Colonic mucosa (tissue), 4 donors: ENCODE measurements at regions not wholly inside any gene's neighbourhood (a gene's known extent, or its start where the extent isn't known, plus 50 kb on each side); places are given as distances from the start of the nearest gene placed in this dataset.
A peak's percentile ranks its signal among the peaks of the same experiment; 100 is the strongest.
"Not testable (repeated sequence)": the region's sequence is repeated elsewhere in the genome, so short reads cannot be mapped to it uniquely, and the experiment has no call there.

Experiments used
- DNase-seq: peaks from one replicate; pipeline ENCODE4 v3.0.0-alpha.2; 2020
- H3K27ac ChIP-seq: fragments of 200-600 bp; one replicate; pipeline ENCODE4 v1.8.0; 2021
- H3K27me3 ChIP-seq: fragments of 200-600 bp; one replicate; pipeline ENCODE4 v1.8.0; 2021
- H3K36me3 ChIP-seq: fragments of 200-600 bp; one replicate; pipeline ENCODE4 v1.8.0; 2021
- H3K4me1 ChIP-seq: fragments of 200-600 bp; one replicate; pipeline ENCODE4 v1.8.0; 2021; ENCODE audit warnings: mild to moderate bottlenecking
- H3K4me3 ChIP-seq: fragments of 200-600 bp; one replicate; pipeline ENCODE4 v1.8.0; 2021
- H3K9ac ChIP-seq, 2 donors: one replicate each; pipeline ENCODE4 v1.7.0; 2013; ENCODE audit warnings: control low read depth in 2 of 2, low read depth in 2 of 2, low read length in 2 of 2
- H3K9me3 ChIP-seq: fragments of 200-600 bp; one replicate; pipeline ENCODE4 v1.8.0; 2021
- intact Hi-C: fragments of 100-400 bp; cut with DNase I; formaldehyde crosslinking; loops from one replicate; pipeline ENCODE4 v1.14.1; 2022
- TF ChIP-seq, protein P1 (sequence below): fragments of 200-600 bp; IDR thresholded peaks from one replicate; pipeline ENCODE4 v1.8.0; 2022; ENCODE audit warnings: antibody characterized with exemption, mild to moderate bottlenecking
- donor health status: healthy.
- donor health status: DM: no; HTN: no; CAD: no.
- donor health status: DM: no; HTN: no; CAD: no.

DNA sequence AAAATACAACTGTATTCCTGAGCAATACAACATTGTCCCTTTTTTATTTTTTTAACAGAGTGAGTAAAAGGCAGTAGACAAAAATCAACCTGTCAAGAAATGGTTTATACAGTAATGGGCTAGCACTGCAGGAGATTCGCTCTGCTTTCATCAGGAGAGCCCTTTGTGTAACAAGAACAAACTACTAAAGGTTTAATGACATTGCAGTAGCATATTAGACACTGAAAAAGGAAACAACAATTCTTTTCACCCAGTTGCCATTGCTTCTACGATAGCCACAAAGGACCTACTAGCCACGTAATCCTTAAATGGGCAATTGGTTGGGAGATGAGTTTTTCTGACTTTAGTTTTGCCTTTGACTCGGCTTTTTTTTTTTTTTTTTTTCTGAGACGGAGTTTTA is 319.8 kb upstream of the TRPM3 start:
- DNase-seq, result no peak
- Histone ChIP-seq H3K4me1 (no peaks in the 10 kb centered on the region), H3K9me3 (no peaks in the 10 kb centered on the region), H3K27me3 (peaks cover 8% of the 10 kb centered on the region), H3K9ac (no peak overlapping the region), H3K4me3 (no peak overlapping the region), H3K36me3 (no peaks in the 10 kb centered on the region), H3K27ac (no peak overlapping the region)
- TF ChIP-seq, protein P1, sequence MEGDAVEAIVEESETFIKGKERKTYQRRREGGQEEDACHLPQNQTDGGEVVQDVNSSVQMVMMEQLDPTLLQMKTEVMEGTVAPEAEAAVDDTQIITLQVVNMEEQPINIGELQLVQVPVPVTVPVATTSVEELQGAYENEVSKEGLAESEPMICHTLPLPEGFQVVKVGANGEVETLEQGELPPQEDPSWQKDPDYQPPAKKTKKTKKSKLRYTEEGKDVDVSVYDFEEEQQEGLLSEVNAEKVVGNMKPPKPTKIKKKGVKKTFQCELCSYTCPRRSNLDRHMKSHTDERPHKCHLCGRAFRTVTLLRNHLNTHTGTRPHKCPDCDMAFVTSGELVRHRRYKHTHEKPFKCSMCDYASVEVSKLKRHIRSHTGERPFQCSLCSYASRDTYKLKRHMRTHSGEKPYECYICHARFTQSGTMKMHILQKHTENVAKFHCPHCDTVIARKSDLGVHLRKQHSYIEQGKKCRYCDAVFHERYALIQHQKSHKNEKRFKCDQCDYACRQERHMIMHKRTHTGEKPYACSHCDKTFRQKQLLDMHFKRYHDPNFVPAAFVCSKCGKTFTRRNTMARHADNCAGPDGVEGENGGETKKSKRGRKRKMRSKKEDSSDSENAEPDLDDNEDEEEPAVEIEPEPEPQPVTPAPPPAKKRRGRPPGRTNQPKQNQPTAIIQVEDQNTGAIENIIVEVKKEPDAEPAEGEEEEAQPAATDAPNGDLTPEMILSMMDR, result no peak
- intact Hi-C loops, result no loop called here

DNA sequence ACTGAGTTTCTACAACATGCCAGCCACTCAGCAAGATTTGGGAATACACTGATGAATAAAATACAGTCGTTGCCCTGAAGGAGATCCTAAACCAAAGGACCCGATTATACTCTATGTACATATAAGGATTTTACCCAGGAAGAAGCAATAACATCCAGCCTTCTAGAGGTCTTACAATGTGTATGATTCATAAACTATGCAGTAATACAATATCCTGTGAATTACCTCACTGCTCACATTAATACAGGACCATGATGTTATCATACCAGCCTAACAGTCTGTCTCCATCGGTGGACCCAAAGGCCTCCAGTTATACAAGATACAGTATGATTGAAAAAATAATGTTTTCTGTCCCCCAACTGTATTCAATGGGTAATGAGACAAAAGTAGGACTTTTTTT is 310.5 kb upstream of the TRPM3 start:
- no peak overlapping the region for H3K27ac ChIP-seq
- H3K9ac ChIP-seq, result no peak overlapping the region
- H3K4me3 ChIP-seq, result no peak overlapping the region
- H3K27me3 ChIP-seq, result no peaks in the 10 kb centered on the region
- H3K4me1 ChIP-seq, result no peaks in the 10 kb centered on the region
- intact Hi-C loops, result no loop called here
- TF ChIP-seq, protein P1, result no peak
- H3K9me3 ChIP-seq, result no peaks in the 10 kb centered on the region
- no peaks in the 10 kb centered on the region for H3K36me3 ChIP-seq
- no peak for DNase-seq

DNA sequence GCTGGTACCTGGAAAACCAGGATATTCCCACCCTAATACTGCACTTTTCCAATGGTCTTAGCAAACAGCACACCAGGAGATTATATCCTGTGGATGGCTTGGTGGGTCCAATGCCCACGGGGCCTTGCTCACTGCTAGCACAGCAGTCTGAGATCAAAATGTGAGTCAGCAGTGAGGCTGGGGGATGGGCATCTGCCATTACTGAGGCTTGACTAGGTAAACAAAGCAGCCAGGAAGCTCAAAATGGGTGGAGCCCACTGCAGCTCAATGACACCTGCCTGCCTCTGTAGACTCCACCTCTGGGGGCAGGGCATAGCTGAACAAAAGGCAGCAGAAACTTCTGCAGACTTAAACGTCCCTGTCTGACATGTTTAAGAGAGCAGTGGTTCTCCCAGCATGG is 285.9 kb upstream of the TRPM3 start:
- H3K9me3 ChIP-seq, H3K27ac ChIP-seq, H3K9ac ChIP-seq, H3K4me1 ChIP-seq, H3K4me3 ChIP-seq, intact Hi-C loops, H3K36me3 ChIP-seq, H3K27me3 ChIP-seq: not testable (repeated sequence)
- DNase-seq, result peak; percentile 28

DNA sequence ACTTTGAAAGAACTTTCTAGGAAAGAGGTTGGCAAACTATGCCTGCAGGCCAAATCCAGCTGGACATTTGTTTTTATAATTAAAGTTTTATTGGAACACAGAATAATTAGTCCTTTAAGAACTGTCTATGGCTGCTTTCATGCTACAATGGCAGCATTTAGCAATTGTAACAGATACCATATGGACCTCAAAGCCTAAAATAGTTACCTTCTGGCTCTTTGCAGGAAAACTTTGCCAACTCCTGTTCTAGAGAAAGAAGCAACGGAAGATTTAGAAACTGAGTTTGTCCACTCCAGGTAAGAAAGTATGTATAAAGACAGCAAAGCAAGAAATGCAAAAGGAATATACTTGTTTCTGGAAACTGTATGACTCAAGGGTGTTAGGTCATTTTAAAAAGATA is 281.7 kb upstream of the TRPM3 start:
- intact Hi-C loops, result no loop called here
- TF ChIP-seq, protein P1, result no peak

DNA sequence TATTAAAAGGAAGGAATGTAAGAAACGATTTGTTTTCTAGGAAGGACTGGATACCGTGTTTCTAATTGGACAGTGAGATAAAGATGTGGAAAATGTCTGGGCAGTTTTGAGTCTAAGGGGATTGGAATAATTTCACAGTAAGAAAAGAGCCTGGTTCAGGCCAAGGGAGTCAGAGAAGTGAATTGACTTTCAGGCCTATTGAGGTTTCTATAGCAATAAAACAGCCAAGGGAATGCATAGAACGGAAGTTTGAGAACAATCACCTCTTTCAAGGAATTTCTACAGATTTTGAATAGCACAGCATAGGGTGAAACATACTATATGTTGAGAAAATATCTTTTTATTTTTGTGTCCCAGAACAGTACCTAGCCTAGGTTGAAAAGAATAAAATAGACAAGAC is 271.6 kb upstream of the TRPM3 start:
- no peaks in the 10 kb centered on the region for H3K4me1 ChIP-seq
- no peaks in the 10 kb centered on the region for H3K36me3 ChIP-seq
- TF ChIP-seq, protein P1, result no peak
- intact Hi-C loops, result no loop called here
- no peak overlapping the region for H3K27ac ChIP-seq
- no peaks in the 10 kb centered on the region for H3K27me3 ChIP-seq
- H3K4me3 ChIP-seq, result no peak overlapping the region
- no peak for DNase-seq
- H3K9me3 ChIP-seq, result no peaks in the 10 kb centered on the region
- no peak overlapping the region for H3K9ac ChIP-seq

More for the DNA sequence above, 281.7 kb upstream of the TRPM3 start:
- no peak for DNase-seq
- H3K4me1 ChIP-seq, result no peaks in the 10 kb centered on the region
- H3K9me3 ChIP-seq, result no peaks in the 10 kb centered on the region
- H3K9ac ChIP-seq, result no peak overlapping the region
- H3K4me3 ChIP-seq, result no peak overlapping the region
- no peak overlapping the region for H3K27ac ChIP-seq
- no peaks in the 10 kb centered on the region for H3K27me3 ChIP-seq
- H3K36me3 ChIP-seq, result no peaks in the 10 kb centered on the region

DNA sequence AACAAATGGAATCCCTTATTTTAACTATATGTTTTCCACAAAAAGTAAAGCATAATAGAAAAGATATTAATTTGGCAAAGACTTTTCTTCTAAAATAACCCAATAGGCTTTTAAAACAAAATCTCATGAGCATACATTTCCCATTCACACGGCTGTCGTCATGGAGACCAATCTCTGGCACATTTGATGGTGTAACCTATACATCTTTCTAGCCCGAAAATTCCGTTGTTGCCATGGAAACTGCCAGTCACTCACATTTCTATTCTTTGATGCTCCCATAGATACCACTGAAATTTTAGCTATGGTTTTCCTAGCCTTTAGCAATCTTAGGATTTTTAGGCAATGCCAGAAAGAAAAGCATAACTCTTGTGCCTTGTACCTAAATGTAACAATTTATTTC is 262.9 kb upstream of the TRPM3 start:
- DNase-seq, result no peak
- no peak overlapping the region for H3K27ac ChIP-seq
- H3K9ac ChIP-seq, result no peak overlapping the region
- intact Hi-C loops, result no loop called here
- no peak overlapping the region for H3K4me3 ChIP-seq
- H3K4me1 ChIP-seq, result no peaks in the 10 kb centered on the region
- H3K27me3 ChIP-seq, result no peaks in the 10 kb centered on the region
- H3K36me3 ChIP-seq, result no peaks in the 10 kb centered on the region
- no peaks in the 10 kb centered on the region for H3K9me3 ChIP-seq
- TF ChIP-seq, protein P1, result no peak
